ENCODE measurements at regions not wholly inside any gene's neighbourhood (a gene's known extent, or its start where the extent isn't known, plus 50 kb on each side); places are given as distances from the start of the nearest gene placed in this dataset.

DNA sequence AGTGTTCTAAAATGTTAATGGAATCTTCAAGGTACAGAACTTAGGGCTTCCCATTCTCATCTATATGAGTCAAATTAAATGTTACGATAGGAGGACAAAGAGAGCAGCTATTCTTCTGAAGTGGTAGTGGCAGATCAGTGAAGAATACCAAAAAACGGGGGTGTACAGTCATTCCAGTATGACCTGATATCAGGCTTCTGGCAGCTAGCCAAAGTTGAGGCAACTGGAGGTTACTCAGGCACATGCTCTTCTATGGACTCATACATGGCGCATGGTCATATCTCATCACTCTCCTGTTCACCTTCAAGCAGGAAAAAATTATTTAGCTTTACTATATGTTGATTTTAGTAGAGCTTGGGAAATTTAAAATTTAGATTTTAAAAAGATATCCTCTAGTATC lies 1608.8 kb downstream of the GRIK2 start:
- no peak for TF ChIP-seq EZH2phosphoT487 (conservative IDR thresholded peaks at IDR 0.05; ENCODE audit: low read length)
- TF ChIP-seq, protein P1, sequence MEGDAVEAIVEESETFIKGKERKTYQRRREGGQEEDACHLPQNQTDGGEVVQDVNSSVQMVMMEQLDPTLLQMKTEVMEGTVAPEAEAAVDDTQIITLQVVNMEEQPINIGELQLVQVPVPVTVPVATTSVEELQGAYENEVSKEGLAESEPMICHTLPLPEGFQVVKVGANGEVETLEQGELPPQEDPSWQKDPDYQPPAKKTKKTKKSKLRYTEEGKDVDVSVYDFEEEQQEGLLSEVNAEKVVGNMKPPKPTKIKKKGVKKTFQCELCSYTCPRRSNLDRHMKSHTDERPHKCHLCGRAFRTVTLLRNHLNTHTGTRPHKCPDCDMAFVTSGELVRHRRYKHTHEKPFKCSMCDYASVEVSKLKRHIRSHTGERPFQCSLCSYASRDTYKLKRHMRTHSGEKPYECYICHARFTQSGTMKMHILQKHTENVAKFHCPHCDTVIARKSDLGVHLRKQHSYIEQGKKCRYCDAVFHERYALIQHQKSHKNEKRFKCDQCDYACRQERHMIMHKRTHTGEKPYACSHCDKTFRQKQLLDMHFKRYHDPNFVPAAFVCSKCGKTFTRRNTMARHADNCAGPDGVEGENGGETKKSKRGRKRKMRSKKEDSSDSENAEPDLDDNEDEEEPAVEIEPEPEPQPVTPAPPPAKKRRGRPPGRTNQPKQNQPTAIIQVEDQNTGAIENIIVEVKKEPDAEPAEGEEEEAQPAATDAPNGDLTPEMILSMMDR (IDR thresholded peaks at IDR 0.05; ENCODE audit: insufficient read depth, low read length, poor library complexity, severe bottlenecking), result no peak
- no peak overlapping the region for H2AFZ ChIP-seq (ENCODE audit: low read depth, low read length, severe bottlenecking)
- no peaks in the 10 kb centered on the region for H3F3A ChIP-seq (ENCODE audit: insufficient read depth)
- no peak overlapping the region for H3K9ac ChIP-seq (ENCODE audit: low read length)
- H3K27ac ChIP-seq (ENCODE audit: low read depth, low read length), result no peak overlapping the region
- H3K9me3 ChIP-seq (ENCODE audit: insufficient read depth, low read length), result no peaks in the 10 kb centered on the region
- no peaks in the 10 kb centered on the region for H3K27me3 ChIP-seq (ENCODE audit: low read length)
- H3K4me3 ChIP-seq (ENCODE audit: insufficient read depth, low read length, poor library complexity, severe bottlenecking), result no peak overlapping the region
- H4K20me1 ChIP-seq (ENCODE audit: low read depth, low read length), result no peaks in the 10 kb centered on the region
- no peaks in the 10 kb centered on the region for H3K9me2 ChIP-seq (replicated peaks; ENCODE audit: insufficient read depth, low read length)
- H3K79me2 ChIP-seq (ENCODE audit: insufficient read depth, low read length), result no peaks in the 10 kb centered on the region
- H3K4me2 ChIP-seq (ENCODE audit: low read depth, low read length, poor library complexity, severe bottlenecking), result no peak overlapping the region
- no peaks in the 10 kb centered on the region for H3K36me3 ChIP-seq (ENCODE audit: low read length)

DNA sequence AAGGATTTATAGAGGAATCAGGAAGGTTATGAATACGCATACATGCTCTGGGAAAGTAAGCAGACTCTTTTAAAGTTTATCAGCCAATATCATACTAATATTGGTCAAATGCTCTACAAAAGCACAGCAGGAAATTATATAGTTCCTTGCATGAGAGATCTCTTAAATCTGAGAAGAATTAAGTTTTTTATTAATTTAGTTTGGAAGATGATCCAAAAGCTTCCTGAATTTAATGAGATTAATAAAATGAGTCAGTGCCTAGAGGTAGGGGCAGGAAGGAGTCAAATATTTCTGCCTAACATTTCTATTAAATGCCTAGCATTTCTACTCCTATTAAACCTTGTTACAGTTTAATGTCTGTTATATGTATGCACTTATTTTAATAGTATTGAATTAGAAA lies 1608.2 kb downstream of the GRIK2 start:
- Histone ChIP-seq H4K20me1 (ENCODE audit: low read depth, low read length) (no peaks in the 10 kb centered on the region), H3K27ac (ENCODE audit: low read depth, low read length) (no peak overlapping the region), H3K36me3 (ENCODE audit: low read length) (no peaks in the 10 kb centered on the region), H3K27me3 (ENCODE audit: low read length) (no peaks in the 10 kb centered on the region), H2AFZ (ENCODE audit: low read depth, low read length, severe bottlenecking) (no peak overlapping the region), H3K4me3 (ENCODE audit: insufficient read depth, low read length, poor library complexity, severe bottlenecking) (no peak overlapping the region), H3K4me2 (ENCODE audit: low read depth, low read length, poor library complexity, severe bottlenecking) (no peak overlapping the region), H3K79me2 (ENCODE audit: insufficient read depth, low read length) (no peaks in the 10 kb centered on the region), H3K9ac (ENCODE audit: low read length) (no peak overlapping the region), H3K9me2 (replicated peaks; ENCODE audit: insufficient read depth, low read length) (no peaks in the 10 kb centered on the region), H3K9me3 (ENCODE audit: insufficient read depth, low read length) (no peaks in the 10 kb centered on the region), H3F3A (ENCODE audit: insufficient read depth) (no peaks in the 10 kb centered on the region)
- TF ChIP-seq, protein P1 (IDR thresholded peaks at IDR 0.05; ENCODE audit: insufficient read depth, low read length, poor library complexity, severe bottlenecking), result no peak
- TF ChIP-seq EZH2phosphoT487 (conservative IDR thresholded peaks at IDR 0.05; ENCODE audit: low read length), result no peak

DNA sequence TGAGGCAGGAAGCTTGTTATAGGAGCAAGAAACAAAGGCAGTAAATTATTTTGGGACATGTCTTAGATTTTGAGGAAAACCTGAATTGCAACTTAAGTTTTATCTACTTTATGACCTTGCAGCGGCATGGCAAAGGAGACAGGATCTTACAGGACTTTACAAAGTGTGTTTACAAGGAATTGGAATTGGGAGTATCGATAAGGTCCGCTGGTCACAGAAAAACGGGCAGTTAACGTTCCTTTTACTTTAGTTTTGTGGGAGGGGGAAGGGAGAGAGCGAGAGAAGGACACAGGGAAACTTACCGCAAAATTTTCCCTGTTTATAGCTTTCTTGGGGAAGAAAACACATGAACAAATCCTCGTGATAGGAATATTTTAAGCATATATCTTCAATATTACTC lies 1607.2 kb downstream of the GRIK2 start:
- Histone ChIP-seq H3K27ac (ENCODE audit: low read depth, low read length) (no peak overlapping the region), H3K27me3 (ENCODE audit: low read length) (no peaks in the 10 kb centered on the region), H3F3A (ENCODE audit: insufficient read depth) (no peaks in the 10 kb centered on the region), H3K9me2 (replicated peaks; ENCODE audit: insufficient read depth, low read length) (no peaks in the 10 kb centered on the region), H3K9me3 (ENCODE audit: insufficient read depth, low read length) (no peaks in the 10 kb centered on the region), H2AFZ (ENCODE audit: low read depth, low read length, severe bottlenecking) (no peak overlapping the region), H3K4me3 (ENCODE audit: insufficient read depth, low read length, poor library complexity, severe bottlenecking) (no peak overlapping the region), H3K9ac (ENCODE audit: low read length) (no peak overlapping the region), H3K79me2 (ENCODE audit: insufficient read depth, low read length) (no peaks in the 10 kb centered on the region), H4K20me1 (ENCODE audit: low read depth, low read length) (no peaks in the 10 kb centered on the region), H3K4me2 (ENCODE audit: low read depth, low read length, poor library complexity, severe bottlenecking) (no peak overlapping the region), H3K36me3 (ENCODE audit: low read length) (no peaks in the 10 kb centered on the region)
- no peak for TF ChIP-seq EZH2phosphoT487 (conservative IDR thresholded peaks at IDR 0.05; ENCODE audit: low read length)
- TF ChIP-seq, protein P1 (IDR thresholded peaks at IDR 0.05; ENCODE audit: insufficient read depth, low read length, poor library complexity, severe bottlenecking), result no peak
